PC-9 (cell line): ENCODE measurements at regions not wholly inside any gene's neighbourhood (a gene's known extent, or its start where the extent isn't known, plus 50 kb on each side); places are given as distances from the start of the nearest gene placed in this dataset.

Experiments
- BruUV-seq: library from RNA; stranded (reverse); fragments of 400-500 nt; replicated peaks from 2 replicates; lab custom pipeline; 2021; lab: Mats Ljungman, UMichigan
- CTCF ChIA-PET: fragments of 300-600 bp; sonication (Branson Sonifier 250); formaldehyde crosslinking; loops from one replicate; lab custom pipeline; 2022; ENCODE audit warnings: antibody characterized with exemption; lab: Charles Lee
- POLR2A ChIA-PET: fragments of 300-600 bp; sonication (Branson Sonifier 250); formaldehyde crosslinking; loops from one replicate; lab custom pipeline; 2022; ENCODE audit warnings: antibody characterized with exemption; ENCODE audit not compliant: unreplicated experiment; lab: Charles Lee
- DNase-seq, 2 experiments: peaks; one replicate each; pipeline versions ENCODE4 v3.0.0 to v3.0.0-alpha.2; 2015 to 2022; ENCODE audit warnings: mixed read lengths in 1 of 2
- H2AFZ ChIP-seq: fragments of 200-600 bp; sonication (generic); 2 replicates; pipeline ENCODE4 v1.8.1; 2017; ENCODE audit warnings: antibody characterized with exemption
- H3F3A ChIP-seq: fragments of 200-600 bp; sonication (generic); 2 replicates; pipeline ENCODE4 v1.8.1; 2017; ENCODE audit warnings: antibody characterized with exemption, mild to moderate bottlenecking, low read depth; ENCODE audit not compliant: insufficient read depth
- H3K27ac ChIP-seq: fragments of 200-600 bp; sonication (generic); 2 replicates; pipeline ENCODE4 v1.6.1; 2016; ENCODE audit warnings: mixed run types
- H3K27me3 ChIP-seq: fragments of 200-600 bp; sonication (generic); 2 replicates; pipeline ENCODE4 v1.6.1; 2016; ENCODE audit warnings: low read depth, mixed run types; ENCODE audit not compliant: insufficient read depth
- H3K36me3 ChIP-seq: fragments of 200-600 bp; sonication (generic); 2 replicates; pipeline ENCODE4 v1.6.1; 2016; ENCODE audit warnings: low read depth, mixed run types
- H3K4me1 ChIP-seq: fragments of 200-600 bp; sonication (generic); replicated peaks from 2 replicates; pipeline ENCODE4 v1.6.1; 2016; ENCODE audit warnings: mixed run types; ENCODE audit not compliant: insufficient read depth
- H3K4me2 ChIP-seq: fragments of 200-600 bp; sonication (generic); 2 replicates; pipeline ENCODE4 v1.6.1; 2017; ENCODE audit warnings: mixed run types
- H3K4me3 ChIP-seq: fragments of 200-600 bp; sonication (generic); 2 replicates; pipeline ENCODE4 v1.6.1; 2016; ENCODE audit warnings: mixed run types
- H3K79me2 ChIP-seq: fragments of 200-600 bp; sonication (generic); 2 replicates; pipeline ENCODE4 v1.6.1; 2017; ENCODE audit warnings: low read depth, mixed run types
- H3K9me2 ChIP-seq: fragments of 200-600 bp; sonication (generic); 2 replicates; pipeline ENCODE4 v1.8.1; 2017; ENCODE audit warnings: mild to moderate bottlenecking; ENCODE audit not compliant: insufficient read depth
- H3K9me3 ChIP-seq: fragments of 200-600 bp; sonication (generic); 2 replicates; pipeline ENCODE4 v1.8.1; 2016; ENCODE audit warnings: low read depth; ENCODE audit not compliant: insufficient read depth
- H4K20me1 ChIP-seq: fragments of 200-600 bp; sonication (generic); 2 replicates; pipeline ENCODE4 v1.8.1; 2017; ENCODE audit not compliant: insufficient read depth
- EZH2 ChIP-seq: fragments of 200-600 bp; sonication (generic); IDR thresholded peaks from 2 replicates; pipeline ENCODE4 v1.8.0; 2017; ENCODE audit warnings: antibody characterized with exemption, low read depth
- intact Hi-C: fragments of 100-400 bp; cut with micrococcal nuclease; formaldehyde crosslinking; loops from one replicate; pipeline ENCODE4 v1.10.0; 2022; ENCODE audit not compliant: unreplicated experiment
- TF ChIP-seq, protein P1 (sequence below): fragments of 200-600 bp; sonication (generic); conservative IDR thresholded peaks from 2 replicates; pipeline ENCODE4 v1.6.1; 2017; ENCODE audit warnings: mixed run types, antibody characterized with exemption, mild to moderate bottlenecking, moderate library complexity

DNA sequence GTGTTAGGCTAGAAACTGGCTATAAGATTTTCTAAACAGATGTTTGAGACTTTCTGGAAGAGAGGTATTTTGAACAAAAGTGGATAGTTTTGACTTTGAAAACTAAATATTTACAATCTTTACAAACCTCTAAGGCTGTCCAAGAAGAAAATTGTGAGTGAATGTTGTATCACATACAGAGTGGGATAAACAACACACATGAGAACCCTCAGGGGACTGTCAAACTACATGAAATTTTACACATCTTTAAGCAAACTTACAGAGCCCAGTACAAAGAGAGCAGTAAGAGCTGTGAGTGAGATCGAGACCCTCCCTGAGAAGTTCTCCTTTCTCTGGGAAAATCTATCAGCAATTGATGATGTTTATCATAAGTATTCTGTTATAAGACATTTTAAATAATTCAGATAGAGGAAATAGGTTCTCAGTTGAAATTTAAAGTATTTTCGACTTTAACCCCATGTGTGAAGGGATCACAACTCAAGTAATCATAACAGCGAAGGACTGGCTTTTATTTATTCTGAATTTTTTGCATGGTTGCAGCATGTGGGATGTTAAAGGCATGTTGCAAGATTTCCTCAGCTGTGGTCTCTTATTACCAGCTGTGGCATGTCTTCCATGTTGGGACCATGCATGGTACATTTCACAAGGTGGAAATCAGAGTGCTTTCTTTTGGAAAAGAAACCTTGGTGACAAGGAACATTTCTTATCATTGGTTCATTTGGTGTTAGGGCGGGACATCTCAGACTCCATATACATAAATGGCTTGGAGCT is 264.0 kb upstream of the PRICKLE1 start:
- ChIA-PET POLR2A (interaction anchor here (0.5 kb wide), 1 partner anchor 38 kb away, joined by 17 read pairs; no protein-coding TSS in a partner anchor), CTCF (no interaction called here)
- no peaks in the 10 kb centered on the region for H3K36me3 ChIP-seq
- intact Hi-C loops: no loop called here
- BruUV-seq: no TSS peak
- H3K4me2 ChIP-seq: no peak overlapping the region
- no peaks in the 10 kb centered on the region for H3K9me3 ChIP-seq
- TF ChIP-seq, protein P1, sequence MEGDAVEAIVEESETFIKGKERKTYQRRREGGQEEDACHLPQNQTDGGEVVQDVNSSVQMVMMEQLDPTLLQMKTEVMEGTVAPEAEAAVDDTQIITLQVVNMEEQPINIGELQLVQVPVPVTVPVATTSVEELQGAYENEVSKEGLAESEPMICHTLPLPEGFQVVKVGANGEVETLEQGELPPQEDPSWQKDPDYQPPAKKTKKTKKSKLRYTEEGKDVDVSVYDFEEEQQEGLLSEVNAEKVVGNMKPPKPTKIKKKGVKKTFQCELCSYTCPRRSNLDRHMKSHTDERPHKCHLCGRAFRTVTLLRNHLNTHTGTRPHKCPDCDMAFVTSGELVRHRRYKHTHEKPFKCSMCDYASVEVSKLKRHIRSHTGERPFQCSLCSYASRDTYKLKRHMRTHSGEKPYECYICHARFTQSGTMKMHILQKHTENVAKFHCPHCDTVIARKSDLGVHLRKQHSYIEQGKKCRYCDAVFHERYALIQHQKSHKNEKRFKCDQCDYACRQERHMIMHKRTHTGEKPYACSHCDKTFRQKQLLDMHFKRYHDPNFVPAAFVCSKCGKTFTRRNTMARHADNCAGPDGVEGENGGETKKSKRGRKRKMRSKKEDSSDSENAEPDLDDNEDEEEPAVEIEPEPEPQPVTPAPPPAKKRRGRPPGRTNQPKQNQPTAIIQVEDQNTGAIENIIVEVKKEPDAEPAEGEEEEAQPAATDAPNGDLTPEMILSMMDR: no peak
- no peak for TF ChIP-seq EZH2
- 0 out of 2 replicates have a peak, but pooled peaks cover 3% of the 10 kb centered on the region for H3K9me2 ChIP-seq
- no peaks in the 10 kb centered on the region for H3F3A ChIP-seq
- DNase-seq: no peak
- no peaks in the 10 kb centered on the region for H3K27me3 ChIP-seq
- no peak overlapping the region for H2AFZ ChIP-seq
- no peak overlapping the region for H3K4me3 ChIP-seq
- no peaks in the 10 kb centered on the region for H4K20me1 ChIP-seq
- H3K4me1 ChIP-seq: no peaks in the 10 kb centered on the region
- H3K27ac ChIP-seq: no peak overlapping the region
- H3K79me2 ChIP-seq: no peaks in the 10 kb centered on the region

DNA sequence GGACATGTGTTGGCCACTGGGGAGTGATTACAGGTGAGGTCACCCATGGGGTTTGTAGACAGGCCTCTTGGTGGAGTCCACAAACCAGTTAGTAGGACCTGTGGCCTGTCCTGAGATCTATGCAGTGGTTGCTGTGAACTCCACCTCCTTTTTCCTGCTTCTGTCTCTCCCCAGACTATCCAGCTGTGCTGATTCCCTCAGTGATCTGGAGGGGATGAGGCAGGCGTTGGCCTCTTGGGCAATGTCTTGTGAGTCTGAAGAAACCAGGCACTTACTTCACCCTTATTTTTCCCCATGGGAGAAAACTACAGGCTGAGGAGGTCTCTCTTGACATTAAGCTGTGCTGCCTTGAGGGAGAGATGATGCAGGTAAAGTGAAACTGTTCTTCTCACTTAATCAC is 257.2 kb upstream of the PRICKLE1 start:
- H3K9me2 ChIP-seq: no peaks in the 10 kb centered on the region
- no peaks in the 10 kb centered on the region for H3K36me3 ChIP-seq
- no peak overlapping the region for H2AFZ ChIP-seq
- no peaks in the 10 kb centered on the region for H3F3A ChIP-seq
- no peak overlapping the region for H3K27ac ChIP-seq
- no TSS peak for BruUV-seq
- intact Hi-C loops: no loop called here
- H3K79me2 ChIP-seq: no peaks in the 10 kb centered on the region
- H3K4me2 ChIP-seq: no peak overlapping the region
- POLR2A ChIA-PET: no interaction called here
- H3K9me3 ChIP-seq: no peaks in the 10 kb centered on the region
- TF ChIP-seq EZH2: no peak
- TF ChIP-seq, protein P1: no peak
- no peak for DNase-seq
- CTCF ChIA-PET: no interaction called here
- no peaks in the 10 kb centered on the region for H3K27me3 ChIP-seq
- no peaks in the 10 kb centered on the region for H3K4me1 ChIP-seq
- no peak overlapping the region for H3K4me3 ChIP-seq
- no peaks in the 10 kb centered on the region for H4K20me1 ChIP-seq

DNA sequence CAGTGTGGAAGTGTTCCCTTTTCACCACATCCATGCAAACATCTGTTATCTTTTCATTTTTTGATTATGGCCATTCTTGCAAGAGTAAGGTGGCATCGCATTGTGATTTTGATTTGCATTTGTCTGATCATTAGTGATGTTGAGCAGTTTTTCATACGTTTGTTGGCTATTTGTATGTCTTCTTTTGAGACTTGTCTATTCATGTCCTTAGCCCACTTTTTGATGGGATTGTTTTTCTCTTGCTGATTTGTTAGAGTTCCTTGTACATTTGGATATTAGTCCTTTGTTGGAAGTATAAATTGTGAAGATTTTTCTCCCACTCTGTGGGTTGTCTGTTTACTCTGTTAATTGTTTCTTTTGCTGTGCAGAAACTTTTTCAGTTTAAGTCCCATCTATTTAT is 244.5 kb upstream of the PRICKLE1 start:
- Histone ChIP-seq H3K4me3 (no peak overlapping the region), H2AFZ (no peak overlapping the region), H3K27ac (no peak overlapping the region), H3K27me3 (no peaks in the 10 kb centered on the region), H3K9me3 (no peaks in the 10 kb centered on the region), H3K4me2 (no peak overlapping the region), H3K79me2 (no peaks in the 10 kb centered on the region), H3F3A (no peaks in the 10 kb centered on the region), H4K20me1 (no peaks in the 10 kb centered on the region), H3K36me3 (no peaks in the 10 kb centered on the region), H3K9me2 (no peaks in the 10 kb centered on the region), H3K4me1 (no peaks in the 10 kb centered on the region)
- no TSS peak for BruUV-seq
- DNase-seq: no peak
- CTCF ChIA-PET: no interaction called here
- intact Hi-C loops: no loop called here
- TF ChIP-seq, protein P1: no peak
- no peak for TF ChIP-seq EZH2
- POLR2A ChIA-PET: interaction anchor here (0.6 kb wide), 1 partner anchor 70 kb away, joined by 24 read pairs; no protein-coding TSS in a partner anchor
